SK-N-MC (cell line): ENCODE measurements at regions not wholly inside any gene's neighbourhood (a gene's known extent, or its start where the extent isn't known, plus 50 kb on each side); places are given as distances from the start of the nearest gene placed in this dataset.

Experiments
- DNase-seq: peaks from one replicate; pipeline ENCODE4 v3.0.0-alpha.2; 2011; ENCODE audit warnings: low read depth, low spot score
- H3K27ac ChIP-seq: fragments of 200-600 bp; sonication (generic); 2 replicates; pipeline ENCODE4 v1.5.1; 2016; ENCODE audit warnings: mixed run types
- H3K36me3 ChIP-seq: fragments of 200-600 bp; sonication (generic); 2 replicates; pipeline ENCODE4 v1.6.1; 2017; ENCODE audit warnings: antibody characterized with exemption, low read length, mixed read lengths; ENCODE audit not compliant: insufficient read depth
- H3K4me3 ChIP-seq: fragments of 200-600 bp; sonication (generic); 2 replicates; pipeline ENCODE4 v1.5.1; 2016
- H3K9ac ChIP-seq: fragments of 200-600 bp; sonication (generic); 2 replicates; pipeline ENCODE4 v1.8.0; 2017; ENCODE audit warnings: mixed run types, mixed read lengths; ENCODE audit not compliant: insufficient read length
- H3K9me3 ChIP-seq: fragments of 200-600 bp; sonication (generic); 2 replicates; pipeline ENCODE4 v1.6.1; 2017; ENCODE audit warnings: low read depth, mild to moderate bottlenecking, antibody characterized with exemption, low read length, moderate library complexity, mixed read lengths
- EZH2 ChIP-seq: fragments of 200-600 bp; sonication (generic); IDR thresholded peaks from one replicate; pipeline ENCODE4 v1.6.1; 2017; ENCODE audit warnings: antibody characterized with exemption
- FOXP2 ChIP-seq: optimal IDR thresholded peaks from 2 replicates; pipeline ENCODE3; 2011; ENCODE audit warnings: mild to moderate bottlenecking, moderate library complexity; ENCODE audit not compliant: insufficient read depth; ENCODE audit errors: extremely low read length, control extremely low read depth
- POLR2AphosphoS5 ChIP-seq: IDR thresholded peaks from 2 replicates; pipeline ENCODE4 v1.6.1; 2012; ENCODE audit warnings: mild to moderate bottlenecking, low read depth, low read length, borderline replicate concordance

GRCh38 chr3:117750674-117751269 is 1041.2 kb downstream of the TUSC7 start:
- H3K9ac ChIP-seq, result no peak overlapping the region
- H3K4me3 ChIP-seq, result no peak overlapping the region
- H3K9me3 ChIP-seq, result no peaks in the 10 kb centered on the region
- no peak for DNase-seq
- no peak for TF ChIP-seq FOXP2
- TF ChIP-seq POLR2AphosphoS5, result no peak
- TF ChIP-seq EZH2, result no peak
- no peak overlapping the region for H3K27ac ChIP-seq
- H3K36me3 ChIP-seq, result no peaks in the 10 kb centered on the region

- Histone ChIP-seq H3K9me3 (no peaks in the 10 kb centered on the region), H3K9ac (no peak overlapping the region), H3K4me3 (no peak overlapping the region), H3K27ac (no peak overlapping the region), H3K36me3 (no peaks in the 10 kb centered on the region)
- TF ChIP-seq FOXP2 (no peak), EZH2 (no peak), POLR2AphosphoS5 (no peak)
- DNase-seq, result no peak
Observed at GRCh38 chr3:117751651-117752050, 1042.1 kb downstream of the TUSC7 start.

- no peak for DNase-seq
Observed at GRCh38 chr3:117752984-117753717, 1043.6 kb downstream of the TUSC7 start.

GRCh38 chr3:117754058-117754457 is 1044.5 kb downstream of the TUSC7 start:
- Histone ChIP-seq H3K36me3 (no peaks in the 10 kb centered on the region), H3K27ac (no peak overlapping the region), H3K9me3 (no peaks in the 10 kb centered on the region), H3K9ac (no peak overlapping the region), H3K4me3 (no peak overlapping the region)
- no peak for DNase-seq
- TF ChIP-seq EZH2 (no peak), POLR2AphosphoS5 (no peak), FOXP2 (no peak)

More at GRCh38 chr3:117752984-117753717, 1043.6 kb downstream of the TUSC7 start:
- Histone ChIP-seq H3K9ac (no peak overlapping the region), H3K9me3 (no peaks in the 10 kb centered on the region), H3K36me3 (no peaks in the 10 kb centered on the region), H3K27ac (no peak overlapping the region), H3K4me3 (no peak overlapping the region)
- TF ChIP-seq EZH2 (no peak), POLR2AphosphoS5 (no peak), FOXP2 (no peak)

- H3K36me3 ChIP-seq, result no peaks in the 10 kb centered on the region
- no peak overlapping the region for H3K27ac ChIP-seq
- no peak overlapping the region for H3K9ac ChIP-seq
- no peak overlapping the region for H3K4me3 ChIP-seq
- no peak for DNase-seq
- H3K9me3 ChIP-seq, result no peaks in the 10 kb centered on the region
- TF ChIP-seq POLR2AphosphoS5 (no peak), FOXP2 (no peak), EZH2 (no peak)
Observed at GRCh38 chr3:117754841-117755240, 1045.3 kb downstream of the TUSC7 start.

GRCh38 chr3:117756563-117756962 is 1047.0 kb downstream of the TUSC7 start:
- H3K36me3 ChIP-seq, result no peaks in the 10 kb centered on the region
- H3K9ac ChIP-seq, result no peak overlapping the region
- no peak for TF ChIP-seq POLR2AphosphoS5
- no peak for TF ChIP-seq EZH2
- H3K27ac ChIP-seq, result no peak overlapping the region
- DNase-seq, result no peak
- no peak overlapping the region for H3K4me3 ChIP-seq
- no peaks in the 10 kb centered on the region for H3K9me3 ChIP-seq

GRCh38 chr3:117761703-117762620 is 1052.4 kb downstream of the TUSC7 start:
- no peak for DNase-seq
- H3K9me3 ChIP-seq, result no peaks in the 10 kb centered on the region
- H3K36me3 ChIP-seq, result no peaks in the 10 kb centered on the region
- no peak overlapping the region for H3K9ac ChIP-seq
- H3K4me3 ChIP-seq, result no peak overlapping the region
- H3K27ac ChIP-seq, result no peak overlapping the region
- TF ChIP-seq FOXP2, result no peak
- no peak for TF ChIP-seq POLR2AphosphoS5
- no peak for TF ChIP-seq EZH2

- no peak overlapping the region for H3K4me3 ChIP-seq
- no peak overlapping the region for H3K27ac ChIP-seq
- no peaks in the 10 kb centered on the region for H3K9me3 ChIP-seq
- TF ChIP-seq EZH2 (no peak), POLR2AphosphoS5 (no peak), FOXP2 (no peak)
- no peaks in the 10 kb centered on the region for H3K36me3 ChIP-seq
- no peak overlapping the region for H3K9ac ChIP-seq
- no peak for DNase-seq
Observed at GRCh38 chr3:117762621-117763037, 1053.0 kb downstream of the TUSC7 start.
